Esophagus (tissue), 2 donors: ENCODE measurements at regions not wholly inside any gene's neighbourhood (a gene's known extent, or its start where the extent isn't known, plus 50 kb on each side); places are given as distances from the start of the nearest gene placed in this dataset.

Experiments used
- H3K27ac ChIP-seq, 2 donors: one replicate each; pipeline ENCODE4 v1.5.1; 2013; ENCODE audit warnings: low read depth in 2 of 2, mild to moderate bottlenecking in 2 of 2, inconsistent platforms in 1 of 2, low read length in 1 of 2, moderate library complexity in 1 of 2
- H3K27me3 ChIP-seq, 2 donors: one replicate each; pipeline ENCODE4 v1.6.1; 2013; ENCODE audit warnings: low read length in 2 of 2, control low read depth in 1 of 2, mild to moderate bottlenecking in 1 of 2; ENCODE audit not compliant: insufficient read depth in 2 of 2, control insufficient read depth in 1 of 2
- H3K36me3 ChIP-seq, 2 donors: one replicate each; pipeline ENCODE4 v1.6.1; 2013; ENCODE audit warnings: low read length in 1 of 2; ENCODE audit not compliant: control insufficient read depth in 2 of 2, insufficient read depth in 2 of 2
- H3K4me1 ChIP-seq, 2 donors: one replicate each; pipeline ENCODE4 v1.6.1; 2013; ENCODE audit warnings: low read length in 1 of 2; ENCODE audit not compliant: control insufficient read depth in 2 of 2, insufficient read depth in 2 of 2
- H3K4me3 ChIP-seq, 2 donors: one replicate each; pipeline ENCODE4 v1.5.1; 2013; ENCODE audit warnings: low read length in 2 of 2, mild to moderate bottlenecking in 2 of 2, low read depth in 1 of 2, moderate library complexity in 1 of 2
- H3K9me3 ChIP-seq, 2 donors: one replicate each; pipeline ENCODE4 v1.6.1; 2013; ENCODE audit warnings: mild to moderate bottlenecking in 2 of 2, low read depth in 1 of 2, low read length in 1 of 2, moderate library complexity in 1 of 2; ENCODE audit not compliant: control insufficient read depth in 2 of 2, insufficient read depth in 1 of 2
- WGBS, 2 donors: extraction: QIAGEN DNeasy Blood & Tissue Kit; methylation state at CpG; one replicate each; pipeline ENCODE4 v1.1.7; 2013; 5-methylcytosine and 5-hydroxymethylcytosine counted together
- donor health status: healthy with polysubstance abuse.
- donor health status: Bipolar disorder and iron deficiency.

GRCh38 chr1:10848109-10848684 lies 51.8 kb upstream of the CASZ1 start:
- 83% methylated on average over 10 of the region's 10 CpGs for WGBS, 2 donors
- no peaks in the 10 kb centered on the region for H3K36me3 ChIP-seq
- peaks cover 0 to 5% of the 10 kb centered on the region in 2 donors for H3K9me3 ChIP-seq
- H3K4me3 ChIP-seq: no peak overlapping the region
- H3K4me1 ChIP-seq: no peaks in the 10 kb centered on the region
- no peaks in the 10 kb centered on the region for H3K27me3 ChIP-seq
- H3K27ac ChIP-seq: no peak overlapping the region

- no peaks in the 10 kb centered on the region for H3K36me3 ChIP-seq
- H3K4me3 ChIP-seq: no peak overlapping the region
- H3K27ac ChIP-seq: no peak overlapping the region
- H3K27me3 ChIP-seq: no peaks in the 10 kb centered on the region
- 76 to 79% methylated on average over 6 to 7 of the region's 7 CpGs for WGBS, 2 donors
- H3K9me3 ChIP-seq: peaks cover 0 to 2% of the 10 kb centered on the region in 2 donors
- no peaks in the 10 kb centered on the region for H3K4me1 ChIP-seq
These were observed 53.6 kb upstream of the CASZ1 start for GRCh38 chr1:10850026-10850425.

GRCh38 chr1:10851024-10852013 lies 54.9 kb upstream of the CASZ1 start:
- no peak overlapping the region for H3K27ac ChIP-seq
- no peak overlapping the region for H3K4me3 ChIP-seq
- no peaks in the 10 kb centered on the region for H3K4me1 ChIP-seq
- no peaks in the 10 kb centered on the region for H3K27me3 ChIP-seq
- no peaks in the 10 kb centered on the region for H3K36me3 ChIP-seq
- 79 to 88% methylated on average over 30 of the region's 30 CpGs for WGBS, 2 donors
- H3K9me3 ChIP-seq: peaks cover 0 to under 1% of the 10 kb centered on the region in 2 donors

GRCh38 chr1:10852018-10852417 lies 55.6 kb upstream of the CASZ1 start:
- no peaks in the 10 kb centered on the region for H3K36me3 ChIP-seq
- no peak overlapping the region for H3K4me3 ChIP-seq
- WGBS, 2 donors: 84 to 89% methylated on average over 8 of the region's 8 CpGs
- H3K9me3 ChIP-seq: no peaks in the 10 kb centered on the region
- H3K27ac ChIP-seq: no peak overlapping the region
- no peaks in the 10 kb centered on the region for H3K27me3 ChIP-seq
- no peaks in the 10 kb centered on the region for H3K4me1 ChIP-seq

- WGBS, 2 donors: 63 to 73% methylated on average over 6 of the region's 6 CpGs
- Histone ChIP-seq H3K4me3 (no peak overlapping the region), H3K4me1 (no peaks in the 10 kb centered on the region), H3K36me3 (no peaks in the 10 kb centered on the region), H3K27ac (no peak overlapping the region), H3K9me3 (no peaks in the 10 kb centered on the region), H3K27me3 (no peaks in the 10 kb centered on the region)
These were observed 56.0 kb upstream of the CASZ1 start for GRCh38 chr1:10852486-10852885.

- H3K9me3 ChIP-seq: no peaks in the 10 kb centered on the region
- 88 to 95% methylated on average over 6 of the region's 6 CpGs for WGBS, 2 donors
- H3K36me3 ChIP-seq: no peaks in the 10 kb centered on the region
- peaks cover 0 to under 1% of the 10 kb centered on the region in 2 donors for H3K4me1 ChIP-seq
- H3K4me3 ChIP-seq: no peak overlapping the region
- no peak overlapping the region for H3K27ac ChIP-seq
- no peaks in the 10 kb centered on the region for H3K27me3 ChIP-seq
These were observed 56.6 kb upstream of the CASZ1 start for GRCh38 chr1:10852998-10853520.

- Histone ChIP-seq H3K36me3 (no peaks in the 10 kb centered on the region), H3K4me1 (peaks cover 2 to 3% of the 10 kb centered on the region in 2 donors), H3K4me3 (no peak overlapping the region), H3K9me3 (no peaks in the 10 kb centered on the region), H3K27me3 (no peaks in the 10 kb centered on the region), H3K27ac (no peak overlapping the region)
- WGBS, 2 donors: 90 to 98% methylated on average over 2 of the region's 2 CpGs
These were observed 57.3 kb upstream of the CASZ1 start for GRCh38 chr1:10853701-10854100.

GRCh38 chr1:10854856-10855459 lies 58.5 kb upstream of the CASZ1 start:
- no peak overlapping the region for H3K27ac ChIP-seq
- H3K27me3 ChIP-seq: no peaks in the 10 kb centered on the region
- H3K9me3 ChIP-seq: no peaks in the 10 kb centered on the region
- H3K4me1 ChIP-seq: peaks cover 2 to 3% of the 10 kb centered on the region in 2 donors
- H3K4me3 ChIP-seq: no peak overlapping the region
- H3K36me3 ChIP-seq: no peaks in the 10 kb centered on the region
- 93 to 94% methylated on average over 10 of the region's 10 CpGs for WGBS, 2 donors

GRCh38 chr1:10856176-10856683 lies 59.8 kb upstream of the CASZ1 start:
- no peaks in the 10 kb centered on the region for H3K27me3 ChIP-seq
- H3K27ac ChIP-seq: no peak overlapping the region
- no peak overlapping the region for H3K4me3 ChIP-seq
- H3K9me3 ChIP-seq: no peaks in the 10 kb centered on the region
- peaks cover 2 to 3% of the 10 kb centered on the region in 2 donors for H3K4me1 ChIP-seq
- WGBS, 2 donors: 71 to 72% methylated on average over 16 of the region's 16 CpGs
- no peaks in the 10 kb centered on the region for H3K36me3 ChIP-seq
